ENCODE measurements at regions not wholly inside any gene's neighbourhood (a gene's known extent, or its start where the extent isn't known, plus 50 kb on each side); places are given as distances from the start of the nearest gene placed in this dataset.

DNA sequence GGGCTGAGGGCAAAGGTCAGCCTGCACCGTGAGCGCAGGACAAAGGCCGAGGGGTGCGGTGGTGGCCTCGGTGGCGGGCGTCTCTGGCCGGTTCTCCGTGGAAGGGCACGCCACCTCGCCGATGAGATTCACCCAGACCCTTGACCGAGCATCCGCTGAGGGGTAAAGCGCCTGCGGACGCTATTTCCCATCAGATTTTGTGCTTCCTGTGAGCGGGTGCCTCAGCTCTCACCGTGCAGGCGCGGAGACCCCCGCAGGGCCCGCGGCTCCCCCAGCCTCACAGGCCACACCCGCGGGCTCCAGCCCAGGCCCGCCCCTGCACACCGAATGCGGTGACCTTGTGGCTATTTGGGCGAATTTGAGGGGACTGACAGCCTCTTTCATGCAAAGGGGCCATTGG, 348.0 kb downstream of the TEX29 start:
- TF ChIP-seq CTCF (IDR thresholded peaks at IDR 0.05) = no peak
